HG03432 (cell line): ENCODE measurements at regions not wholly inside any gene's neighbourhood (a gene's known extent, or its start where the extent isn't known, plus 50 kb on each side); places are given as distances from the start of the nearest gene placed in this dataset.

Source experiments
- ATAC-seq: cut with Tn5 transposase; IDR thresholded peaks from one replicate; pipeline ENCODE4 v1.9.1; 2021; ENCODE audit warnings: mild to moderate bottlenecking, moderate library complexity; ENCODE audit not compliant: unreplicated experiment

GRCh38 chr18:56323673-56324072 lies 314.7 kb downstream of the TXNL1 start:
- ATAC-seq, result no peak

- ATAC-seq, result no peak
These were observed 316.0 kb downstream of the TXNL1 start for GRCh38 chr18:56322406-56322805.

GRCh38 chr18:56321470-56321869 lies 316.9 kb downstream of the TXNL1 start:
- ATAC-seq, result no peak

- ATAC-seq, result peak; percentile 55
These were observed 318.4 kb downstream of the TXNL1 start for GRCh38 chr18:56319953-56320352.

GRCh38 chr18:56316727-56317126 lies 321.7 kb downstream of the TXNL1 start:
- ATAC-seq, result no peak

GRCh38 chr18:56315363-56315762 lies 323.0 kb downstream of the TXNL1 start:
- ATAC-seq, result no peak

GRCh38 chr18:56314396-56314795 lies 324.0 kb downstream of the TXNL1 start:
- no peak for ATAC-seq

- peak; percentile 53 for ATAC-seq
These were observed 325.6 kb downstream of the TXNL1 start for GRCh38 chr18:56312551-56313335.

GRCh38 chr18:56309104-56309503 lies 329.3 kb downstream of the TXNL1 start:
- ATAC-seq, result peak; percentile 38

- ATAC-seq, result no peak
These were observed 330.8 kb downstream of the TXNL1 start for GRCh38 chr18:56307354-56308170.

- ATAC-seq, result no peak
These were observed 331.6 kb downstream of the TXNL1 start for GRCh38 chr18:56306797-56307196.

- no peak for ATAC-seq
These were observed 332.8 kb downstream of the TXNL1 start for GRCh38 chr18:56305583-56305982.

GRCh38 chr18:56302156-56302555 lies 336.2 kb downstream of the TXNL1 start:
- no peak for ATAC-seq

- ATAC-seq, result no peak
These were observed 338.7 kb downstream of the TXNL1 start for GRCh38 chr18:56299740-56300139.

- ATAC-seq, result no peak
These were observed 339.5 kb downstream of the TXNL1 start for GRCh38 chr18:56298935-56299334.

- no peak for ATAC-seq
These were observed 342.0 kb downstream of the TXNL1 start for GRCh38 chr18:56296381-56296780.

- ATAC-seq, result no peak
These were observed 343.8 kb downstream of the TXNL1 start for GRCh38 chr18:56294484-56295183.

GRCh38 chr18:56291294-56291693 lies 347.1 kb downstream of the TXNL1 start:
- no peak for ATAC-seq

GRCh38 chr18:56289381-56289780 lies 349.0 kb downstream of the TXNL1 start:
- ATAC-seq, result no peak

- no peak for ATAC-seq
These were observed 351.5 kb downstream of the TXNL1 start for GRCh38 chr18:56286775-56287325.

GRCh38 chr18:56285387-56286065 lies 352.9 kb downstream of the TXNL1 start:
- no peak for ATAC-seq
